HCT116 (cell line): ENCODE measurements at regions not wholly inside any gene's neighbourhood (a gene's known extent, or its start where the extent isn't known, plus 50 kb on each side); places are given as distances from the start of the nearest gene placed in this dataset.

ENCODE experiments used
- ATAC-seq: fragments of 200-7000 bp; cut with Tn5 transposase; 2 replicates; pipeline ENCODE4 v1.9.1; 2020; ENCODE audit warnings: mild to moderate bottlenecking, moderate library complexity
- BruUV-seq: library from RNA; stranded (reverse); fragments of 400-500 nt; replicated peaks from 2 replicates; lab custom pipeline; 2021; lab: Mats Ljungman, UMichigan
- CTCF ChIA-PET: fragments of 300-600 bp; sonication (Branson Sonifier 250); formaldehyde crosslinking; loops from one replicate; lab custom pipeline; 2021; ENCODE audit warnings: antibody characterized with exemption; lab: Charles Lee
- POLR2A ChIA-PET: fragments of 300-600, 350-600 bp; sonication (Branson Sonifier 250); formaldehyde crosslinking; loops from one replicate; lab custom pipeline; 2021; ENCODE audit warnings: antibody characterized with exemption; lab: Charles Lee
- RAD21 ChIA-PET, 2 experiments: fragments of 300-600 bp; sonication (Branson Sonifier 250); formaldehyde crosslinking; loops; one replicate each; lab custom pipeline; 2023; ENCODE audit warnings: low total read pairs in 2 of 2; ENCODE audit not compliant: uncharacterized antibody in 2 of 2, unreplicated experiment in 2 of 2, low non-redundant PET in 1 of 2; lab: Charles Lee
- DNase-seq: peaks from one replicate; pipeline ENCODE4 v3.0.0-alpha.2; 2010; ENCODE audit warnings: low read depth, low spot score
- H2AFZ ChIP-seq: fragments of 200-600 bp; shearing (Covaris generic), sonication (generic); 2 replicates; pipeline ENCODE4 v1.6.1; 2017; ENCODE audit warnings: low read depth, mixed run types, mixed read lengths, antibody characterized with exemption, low read length; ENCODE audit not compliant: poor library complexity, severe bottlenecking
- H3K27ac ChIP-seq: 2 replicates; pipeline ENCODE4 v1.5.1; 2012; ENCODE audit warnings: low read depth, low read length
- H3K27me3 ChIP-seq: fragments of 200-600 bp; sonication (generic); 2 replicates; pipeline ENCODE4 v1.6.1; 2016; ENCODE audit warnings: mixed run types, low read length, mixed read lengths; ENCODE audit not compliant: insufficient read depth
- H3K36me3 ChIP-seq, 2 experiments: fragments of 200-500 bp in 1 of 2; fragments of 200-600 bp in 1 of 2; sonication (Bioruptor generic) in 1 of 2; sonication (generic) in 1 of 2; 2 replicates each; pipeline versions ENCODE4 v1.5.1 to v1.6.1; 2014 to 2016; ENCODE audit warnings: low read length in 2 of 2, inconsistent platforms in 1 of 2, mixed read lengths in 1 of 2, mixed run types in 1 of 2; ENCODE audit not compliant: insufficient read depth in 2 of 2, control insufficient read depth in 1 of 2
- H3K4me1 ChIP-seq, 2 experiments: fragments of 200-600 bp in 1 of 2; sonication (generic) in 1 of 2; 2 replicates each; pipeline versions ENCODE4 v1.5.1 to v1.6.1; 2012 to 2017; ENCODE audit warnings: low read length in 2 of 2, inconsistent platforms in 1 of 2, mild to moderate bottlenecking in 1 of 2, mixed read lengths in 1 of 2, mixed run types in 1 of 2, moderate library complexity in 1 of 2; ENCODE audit not compliant: insufficient read depth in 2 of 2, control insufficient read depth in 1 of 2
- H3K4me2 ChIP-seq: fragments of 200-600 bp; sonication (generic); 2 replicates; pipeline ENCODE4 v1.6.1; 2017; ENCODE audit warnings: mixed run types, low read length, mixed read lengths
- H3K4me3 ChIP-seq, 2 experiments: fragments of 200-600 bp in 1 of 2; sonication (generic) in 1 of 2; replicated peaks in 1 of 2; 2 replicates each; pipeline ENCODE4 v1.5.1; 2011 to 2016; ENCODE audit warnings: low read length in 2 of 2, control low read depth in 1 of 2, low read depth in 1 of 2, mild to moderate bottlenecking in 1 of 2, mixed read lengths in 1 of 2, mixed run types in 1 of 2
- H3K79me2 ChIP-seq: fragments of 200-600 bp; sonication (generic); 2 replicates; pipeline ENCODE4 v1.6.1; 2017; ENCODE audit warnings: mild to moderate bottlenecking, mixed run types, low read length, moderate library complexity, mixed read lengths; ENCODE audit not compliant: insufficient read depth
- H3K9ac ChIP-seq: fragments of 200-600 bp; sonication (generic); 2 replicates; pipeline ENCODE4 v1.6.1; 2016; ENCODE audit warnings: low read length, mixed read lengths
- H3K9me2 ChIP-seq: fragments of 200-600 bp; sonication (generic), shearing (Covaris generic); 2 replicates; pipeline ENCODE4 v1.6.1; 2017; ENCODE audit warnings: mixed run types, mild to moderate bottlenecking, moderate library complexity; ENCODE audit not compliant: insufficient read depth
- H3K9me3 ChIP-seq, 2 experiments: fragments of 200-500 bp in 1 of 2; fragments of 200-600 bp in 1 of 2; sonication (Bioruptor generic) in 1 of 2; sonication (generic) in 1 of 2; 2 replicates each; pipeline ENCODE4 v1.6.1; 2014 to 2017; ENCODE audit warnings: low read length in 2 of 2, mixed read lengths in 2 of 2, inconsistent platforms in 1 of 2, low read depth in 1 of 2, mild to moderate bottlenecking in 1 of 2, mixed run types in 1 of 2, moderate library complexity in 1 of 2; ENCODE audit not compliant: control insufficient read depth in 1 of 2, insufficient read depth in 1 of 2
- H4K20me1 ChIP-seq: fragments of 200-600 bp; sonication (generic), shearing (Covaris generic); 2 replicates; pipeline ENCODE4 v1.6.1; 2017; ENCODE audit warnings: mixed run types, mild to moderate bottlenecking, moderate library complexity; ENCODE audit not compliant: insufficient read depth
- CBX3 ChIP-seq: IDR thresholded peaks from 2 replicates; pipeline ENCODE4 v1.6.1; 2012; ENCODE audit warnings: low read depth
- CEBPB ChIP-seq: IDR thresholded peaks from 2 replicates; pipeline ENCODE4 v1.6.1; 2012; ENCODE audit warnings: low read depth
- EGR1 ChIP-seq: IDR thresholded peaks from 2 replicates; pipeline ENCODE4 v1.6.1; 2012; ENCODE audit warnings: low read depth
- ELF1 ChIP-seq: IDR thresholded peaks from 2 replicates; pipeline ENCODE4 v1.6.1; 2012; ENCODE audit warnings: low read depth, borderline replicate concordance
- EZH2 ChIP-seq: fragments of 200-600 bp; sonication (generic); IDR thresholded peaks from 2 replicates; pipeline ENCODE4 v1.6.1; 2017; ENCODE audit warnings: antibody characterized with exemption, mixed run types
- FOSL1 ChIP-seq: IDR thresholded peaks from 2 replicates; pipeline ENCODE4 v1.6.1; 2012; ENCODE audit warnings: low read depth
- JUND ChIP-seq: IDR thresholded peaks from 2 replicates; pipeline ENCODE4 v1.6.1; 2012
- POLR2A ChIP-seq: IDR thresholded peaks from 2 replicates; pipeline ENCODE4 v1.7.0; 2011; ENCODE audit warnings: borderline replicate concordance; ENCODE audit not compliant: insufficient read depth, insufficient read length; ENCODE audit errors: extremely low read depth
- POLR2AphosphoS5 ChIP-seq: IDR thresholded peaks from 2 replicates; pipeline ENCODE4 v1.6.1; 2011; ENCODE audit warnings: mild to moderate bottlenecking, low read depth, low read length, moderate library complexity
- RAD21 ChIP-seq: IDR thresholded peaks from 2 replicates; pipeline ENCODE4 v1.6.1; 2012; ENCODE audit warnings: low read depth, mild to moderate bottlenecking
- SIN3A ChIP-seq: IDR thresholded peaks from 2 replicates; pipeline ENCODE4 v1.6.1; 2012; ENCODE audit warnings: low read depth
- SP1 ChIP-seq: IDR thresholded peaks from 2 replicates; pipeline ENCODE4 v1.6.1; 2012; ENCODE audit warnings: low read depth
- SRF ChIP-seq: IDR thresholded peaks from 2 replicates; pipeline ENCODE4 v1.6.1; 2012; ENCODE audit warnings: low read depth
- TCF7L2 ChIP-seq: IDR thresholded peaks from 2 replicates; pipeline ENCODE4 v1.7.0; 2011; ENCODE audit warnings: borderline replicate concordance, inconsistent platforms; ENCODE audit not compliant: insufficient read depth, insufficient read length; ENCODE audit errors: extremely low read depth
- YY1 ChIP-seq: IDR thresholded peaks from 2 replicates; pipeline ENCODE4 v1.6.1; 2011; ENCODE audit warnings: low read length, low read depth, moderate library complexity, mild to moderate bottlenecking; ENCODE audit not compliant: insufficient replicate concordance; ENCODE audit errors: extremely low read depth
- ZBTB33 ChIP-seq: IDR thresholded peaks from 2 replicates; pipeline ENCODE4 v1.6.1; 2011; ENCODE audit warnings: mild to moderate bottlenecking, low read length, moderate library complexity; ENCODE audit not compliant: insufficient replicate concordance; ENCODE audit errors: extremely low read depth
- intact Hi-C: fragments of 100-400 bp; cut with micrococcal nuclease; formaldehyde crosslinking; loops from 2 replicates; pipeline ENCODE4 v1.10.0; 2022
- TF ChIP-seq, protein P1 (sequence below): IDR thresholded peaks from 2 replicates; pipeline ENCODE4 v1.6.1; 2012; ENCODE audit warnings: low read depth
- TF ChIP-seq, protein P2 (sequence below): IDR thresholded peaks from 2 replicates; pipeline ENCODE4 v1.6.1; 2012
- TF ChIP-seq, protein P3 (sequence below): IDR thresholded peaks from 2 replicates; pipeline ENCODE4 v1.6.1; 2012

DNA sequence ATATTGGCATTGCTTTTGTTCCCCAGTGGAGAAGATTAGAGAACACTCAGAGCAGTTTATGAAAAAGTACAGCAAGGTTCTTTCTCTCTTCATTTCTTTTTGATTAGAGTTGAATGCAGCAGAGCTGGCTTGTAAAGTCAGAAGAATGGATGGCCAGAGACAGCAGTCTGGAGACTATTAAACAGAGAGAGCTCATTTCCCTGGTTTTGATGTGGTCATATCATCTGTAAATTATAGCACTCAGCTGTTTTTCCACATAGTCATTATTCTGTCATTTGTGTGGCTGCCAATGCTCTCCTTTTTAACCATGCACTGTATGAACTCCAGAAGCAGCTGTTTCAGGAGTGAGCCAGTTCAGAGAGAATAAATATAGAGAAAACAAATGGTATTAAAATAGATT is 177.4 kb upstream of the CRBN start:
- TF ChIP-seq, protein P1, sequence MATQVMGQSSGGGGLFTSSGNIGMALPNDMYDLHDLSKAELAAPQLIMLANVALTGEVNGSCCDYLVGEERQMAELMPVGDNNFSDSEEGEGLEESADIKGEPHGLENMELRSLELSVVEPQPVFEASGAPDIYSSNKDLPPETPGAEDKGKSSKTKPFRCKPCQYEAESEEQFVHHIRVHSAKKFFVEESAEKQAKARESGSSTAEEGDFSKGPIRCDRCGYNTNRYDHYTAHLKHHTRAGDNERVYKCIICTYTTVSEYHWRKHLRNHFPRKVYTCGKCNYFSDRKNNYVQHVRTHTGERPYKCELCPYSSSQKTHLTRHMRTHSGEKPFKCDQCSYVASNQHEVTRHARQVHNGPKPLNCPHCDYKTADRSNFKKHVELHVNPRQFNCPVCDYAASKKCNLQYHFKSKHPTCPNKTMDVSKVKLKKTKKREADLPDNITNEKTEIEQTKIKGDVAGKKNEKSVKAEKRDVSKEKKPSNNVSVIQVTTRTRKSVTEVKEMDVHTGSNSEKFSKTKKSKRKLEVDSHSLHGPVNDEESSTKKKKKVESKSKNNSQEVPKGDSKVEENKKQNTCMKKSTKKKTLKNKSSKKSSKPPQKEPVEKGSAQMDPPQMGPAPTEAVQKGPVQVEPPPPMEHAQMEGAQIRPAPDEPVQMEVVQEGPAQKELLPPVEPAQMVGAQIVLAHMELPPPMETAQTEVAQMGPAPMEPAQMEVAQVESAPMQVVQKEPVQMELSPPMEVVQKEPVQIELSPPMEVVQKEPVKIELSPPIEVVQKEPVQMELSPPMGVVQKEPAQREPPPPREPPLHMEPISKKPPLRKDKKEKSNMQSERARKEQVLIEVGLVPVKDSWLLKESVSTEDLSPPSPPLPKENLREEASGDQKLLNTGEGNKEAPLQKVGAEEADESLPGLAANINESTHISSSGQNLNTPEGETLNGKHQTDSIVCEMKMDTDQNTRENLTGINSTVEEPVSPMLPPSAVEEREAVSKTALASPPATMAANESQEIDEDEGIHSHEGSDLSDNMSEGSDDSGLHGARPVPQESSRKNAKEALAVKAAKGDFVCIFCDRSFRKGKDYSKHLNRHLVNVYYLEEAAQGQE = no peak
- TF ChIP-seq CEBPB (no peak), SIN3A (no peak), SP1 (no peak), POLR2AphosphoS5 (no peak), JUND (no peak), EZH2 (no peak), CBX3 (no peak), ZBTB33 (no peak), RAD21 (no peak), EGR1 (no peak), YY1 (no peak), FOSL1 (no peak), TCF7L2 (no peak), POLR2A (no peak), ELF1 (no peak), SRF (no peak)
- TF ChIP-seq, protein P2, sequence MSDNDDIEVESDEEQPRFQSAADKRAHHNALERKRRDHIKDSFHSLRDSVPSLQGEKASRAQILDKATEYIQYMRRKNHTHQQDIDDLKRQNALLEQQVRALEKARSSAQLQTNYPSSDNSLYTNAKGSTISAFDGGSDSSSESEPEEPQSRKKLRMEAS = no peak
- TF ChIP-seq, protein P3, sequence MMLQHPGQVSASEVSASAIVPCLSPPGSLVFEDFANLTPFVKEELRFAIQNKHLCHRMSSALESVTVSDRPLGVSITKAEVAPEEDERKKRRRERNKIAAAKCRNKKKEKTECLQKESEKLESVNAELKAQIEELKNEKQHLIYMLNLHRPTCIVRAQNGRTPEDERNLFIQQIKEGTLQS = no peak
- H4K20me1 ChIP-seq = no peaks in the 10 kb centered on the region
- BruUV-seq = no TSS peak
- H3K9ac ChIP-seq = no peak overlapping the region
- CTCF ChIA-PET = no interaction called here
- H3K27me3 ChIP-seq = no peaks in the 10 kb centered on the region
- intact Hi-C loops = no loop called here
- no peaks in the 10 kb centered on the region for H3K79me2 ChIP-seq
- H3K36me3 ChIP-seq = no peaks in the 10 kb centered on the region
- DNase-seq (no peak), ATAC-seq (no peak)
- H3K4me1 ChIP-seq = no peaks in the 10 kb centered on the region
- peaks cover 0 to 26% of the 10 kb centered on the region in 2 experiments; a peak in 1 of 4 replicates for H3K9me3 ChIP-seq
- no peak overlapping the region for H3K4me3 ChIP-seq
- POLR2A ChIA-PET = no interaction called here
- no peak overlapping the region for H3K4me2 ChIP-seq
- no peak overlapping the region for H2AFZ ChIP-seq
- RAD21 ChIA-PET = no interaction called here
- no peaks in the 10 kb centered on the region for H3K9me2 ChIP-seq
- H3K27ac ChIP-seq = no peak overlapping the region
